Lung (tissue), 11 donors: ENCODE measurements at regions not wholly inside any gene's neighbourhood (a gene's known extent, or its start where the extent isn't known, plus 50 kb on each side); places are given as distances from the start of the nearest gene placed in this dataset.

Experiments used
- ATAC-seq: fragments of 200-7000 bp; cut with Tn5 transposase; one replicate; pipeline ENCODE4 v1.9.1; 2020; ENCODE audit warnings: moderate number of reproducible peaks; ENCODE audit not compliant: insufficient read depth, low FRiP score
- DNase-seq, 3 donors: peaks; one replicate each; pipeline ENCODE4 v3.0.0-alpha.2; 2013 to 2017
- H3K27ac ChIP-seq, 2 donors: one replicate each; pipeline ENCODE4 v1.5.1; 2013; ENCODE audit warnings: mild to moderate bottlenecking in 2 of 2, moderate library complexity in 2 of 2, control low read depth in 1 of 2, inconsistent platforms in 1 of 2, low read depth in 1 of 2, low read length in 1 of 2
- H3K27me3 ChIP-seq, 3 donors: one replicate each; pipeline ENCODE4 v1.5.1; 2013; ENCODE audit warnings: low read length in 2 of 3; ENCODE audit not compliant: control insufficient read depth in 3 of 3, insufficient read depth in 3 of 3
- H3K36me3 ChIP-seq, 4 donors: one replicate each; pipeline ENCODE4 v1.5.1; 2013; ENCODE audit warnings: low read length in 4 of 4, mild to moderate bottlenecking in 1 of 4, moderate library complexity in 1 of 4; ENCODE audit not compliant: control insufficient read depth in 4 of 4, insufficient read depth in 4 of 4
- H3K4me1 ChIP-seq, 5 donors: one replicate each; pipeline ENCODE4 v1.5.1; 2013; ENCODE audit warnings: low read length in 5 of 5, mild to moderate bottlenecking in 2 of 5, moderate library complexity in 1 of 5; ENCODE audit not compliant: control insufficient read depth in 5 of 5, insufficient read depth in 5 of 5
- H3K4me3 ChIP-seq: one replicate; pipeline ENCODE4 v1.5.1; 2013; ENCODE audit warnings: mild to moderate bottlenecking, control low read depth, moderate library complexity
- H3K9ac ChIP-seq, 2 donors: one replicate each; pipeline ENCODE4 v1.5.1; 2013; ENCODE audit warnings: low read length in 2 of 2, control low read depth in 1 of 2; ENCODE audit not compliant: insufficient read depth in 1 of 2
- H3K9me3 ChIP-seq, 4 donors: one replicate each; pipeline ENCODE4 v1.5.1; 2013; ENCODE audit warnings: low read length in 3 of 4, mild to moderate bottlenecking in 1 of 4, moderate library complexity in 1 of 4; ENCODE audit not compliant: control insufficient read depth in 4 of 4, insufficient read depth in 3 of 4
- WGBS, 2 donors: extraction: QIAGEN DNeasy Blood & Tissue Kit; methylation state at CpG; one replicate each; pipeline ENCODE4 v1.1.7; 2013; 5-methylcytosine and 5-hydroxymethylcytosine counted together
- TF ChIP-seq, protein P1 (sequence below): IDR thresholded peaks from 2 replicates; pipeline ENCODE4 v1.5.1; 2012; ENCODE audit warnings: mild to moderate bottlenecking; ENCODE audit errors: control extremely low read depth, extremely low read depth
- donor health status: control.
- donor health status: control.
- donor health status: Bipolar disorder and iron deficiency.
- donor health status: healthy.
- donor health status: DM: yes; HTN: yes; CAD: no.

DNA sequence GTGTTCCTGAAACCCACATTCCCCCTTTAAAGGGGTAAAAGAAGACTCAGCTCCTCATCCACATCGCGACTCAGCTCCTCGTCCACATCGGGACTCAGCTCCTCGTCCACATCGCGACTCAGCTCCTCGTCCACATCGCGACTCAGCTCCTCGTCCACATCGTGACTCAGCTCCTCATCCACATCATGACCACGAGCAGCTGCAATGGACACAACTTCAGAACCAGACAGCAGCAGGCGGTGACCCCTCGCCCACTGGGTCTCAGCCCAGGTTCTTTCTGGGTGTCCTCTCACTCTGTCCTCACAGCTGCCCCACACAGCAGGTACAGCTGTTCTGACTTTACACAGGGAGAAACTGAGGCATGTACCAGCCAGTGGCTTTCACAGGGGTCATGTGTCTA is 163.5 kb upstream of the SALL3 start:
- no peaks in the 10 kb centered on the region for H3K4me1 ChIP-seq
- no peak for ATAC-seq
- no peaks in the 10 kb centered on the region for H3K36me3 ChIP-seq
- no peak overlapping the region for H3K27ac ChIP-seq
- H3K27me3 ChIP-seq = peaks cover 0 to 14% (median 8%) of the 10 kb centered on the region in 3 donors
- DNase-seq = no peak
- H3K9me3 ChIP-seq = no peaks in the 10 kb centered on the region
- H3K4me3 ChIP-seq = no peak overlapping the region
- WGBS, 2 donors = 90 to 93% methylated on average over 15 of the region's 15 CpGs
- TF ChIP-seq, protein P1, sequence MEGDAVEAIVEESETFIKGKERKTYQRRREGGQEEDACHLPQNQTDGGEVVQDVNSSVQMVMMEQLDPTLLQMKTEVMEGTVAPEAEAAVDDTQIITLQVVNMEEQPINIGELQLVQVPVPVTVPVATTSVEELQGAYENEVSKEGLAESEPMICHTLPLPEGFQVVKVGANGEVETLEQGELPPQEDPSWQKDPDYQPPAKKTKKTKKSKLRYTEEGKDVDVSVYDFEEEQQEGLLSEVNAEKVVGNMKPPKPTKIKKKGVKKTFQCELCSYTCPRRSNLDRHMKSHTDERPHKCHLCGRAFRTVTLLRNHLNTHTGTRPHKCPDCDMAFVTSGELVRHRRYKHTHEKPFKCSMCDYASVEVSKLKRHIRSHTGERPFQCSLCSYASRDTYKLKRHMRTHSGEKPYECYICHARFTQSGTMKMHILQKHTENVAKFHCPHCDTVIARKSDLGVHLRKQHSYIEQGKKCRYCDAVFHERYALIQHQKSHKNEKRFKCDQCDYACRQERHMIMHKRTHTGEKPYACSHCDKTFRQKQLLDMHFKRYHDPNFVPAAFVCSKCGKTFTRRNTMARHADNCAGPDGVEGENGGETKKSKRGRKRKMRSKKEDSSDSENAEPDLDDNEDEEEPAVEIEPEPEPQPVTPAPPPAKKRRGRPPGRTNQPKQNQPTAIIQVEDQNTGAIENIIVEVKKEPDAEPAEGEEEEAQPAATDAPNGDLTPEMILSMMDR = no peak
- no peak overlapping the region for H3K9ac ChIP-seq

DNA sequence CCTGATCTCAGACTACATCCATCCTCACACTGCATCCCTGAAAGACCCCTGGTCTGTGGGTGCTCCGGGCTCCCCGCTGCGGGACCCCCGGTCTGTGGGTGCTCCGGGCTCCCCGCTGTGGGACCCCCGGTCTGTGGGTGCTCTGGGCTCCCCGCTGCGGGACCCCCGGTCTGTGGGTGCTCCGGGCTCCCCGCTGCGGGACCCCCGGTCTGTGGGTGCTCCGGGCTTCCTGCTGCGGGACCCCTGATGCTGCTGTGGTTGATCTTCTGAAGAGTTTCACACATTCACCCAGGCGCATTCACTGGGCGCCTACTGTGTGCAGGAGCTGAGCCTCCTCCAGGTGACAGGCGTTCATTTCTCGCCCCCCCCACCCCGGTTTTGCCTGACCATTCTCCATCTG is 162.7 kb upstream of the SALL3 start:
- no peaks in the 10 kb centered on the region for H3K4me1 ChIP-seq
- no peaks in the 10 kb centered on the region for H3K36me3 ChIP-seq
- no peaks in the 10 kb centered on the region for H3K9me3 ChIP-seq
- H3K27ac ChIP-seq = no peak overlapping the region
- ATAC-seq (no peak), DNase-seq (no peak)
- no peak overlapping the region for H3K4me3 ChIP-seq
- WGBS, 2 donors = 92 to 93% methylated on average over 17 to 21 of the region's 21 CpGs
- TF ChIP-seq, protein P1 = no peak
- H3K27me3 ChIP-seq = peaks cover 0 to 18% (median 11%) of the 10 kb centered on the region in 3 donors
- H3K9ac ChIP-seq = no peak overlapping the region

DNA sequence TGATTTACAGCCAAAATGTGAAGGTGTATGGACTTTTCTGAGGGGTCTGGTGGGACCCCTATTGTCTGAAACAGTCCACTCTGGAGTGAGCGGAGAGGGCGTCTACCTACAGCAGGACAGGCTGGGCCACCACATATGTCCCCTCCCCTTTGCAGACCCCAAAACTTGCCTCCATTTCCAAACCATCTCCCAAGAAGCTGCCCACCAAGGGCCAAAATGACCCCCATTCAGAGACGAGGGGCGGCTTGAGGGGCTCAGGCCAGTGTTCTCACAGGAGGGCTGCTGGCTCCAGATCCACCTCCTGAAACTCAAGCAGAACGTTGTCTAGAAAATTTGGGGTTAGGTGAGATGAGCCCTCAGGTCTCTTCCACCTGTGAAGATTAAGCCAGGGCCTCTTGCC is 161.1 kb upstream of the SALL3 start:
- H3K27ac ChIP-seq = no peak overlapping the region
- ATAC-seq (no peak), DNase-seq (no peak)
- H3K27me3 ChIP-seq = peaks cover 0 to 18% (median 16%) of the 10 kb centered on the region in 3 donors
- 90 to 96% methylated on average over 5 of the region's 5 CpGs for WGBS, 2 donors
- H3K4me1 ChIP-seq = no peaks in the 10 kb centered on the region
- TF ChIP-seq, protein P1 = no peak
- no peak overlapping the region for H3K9ac ChIP-seq
- H3K4me3 ChIP-seq = no peak overlapping the region
- no peaks in the 10 kb centered on the region for H3K36me3 ChIP-seq
- H3K9me3 ChIP-seq = peaks cover 0 to 3% (median 0%) of the 10 kb centered on the region in 4 donors

DNA sequence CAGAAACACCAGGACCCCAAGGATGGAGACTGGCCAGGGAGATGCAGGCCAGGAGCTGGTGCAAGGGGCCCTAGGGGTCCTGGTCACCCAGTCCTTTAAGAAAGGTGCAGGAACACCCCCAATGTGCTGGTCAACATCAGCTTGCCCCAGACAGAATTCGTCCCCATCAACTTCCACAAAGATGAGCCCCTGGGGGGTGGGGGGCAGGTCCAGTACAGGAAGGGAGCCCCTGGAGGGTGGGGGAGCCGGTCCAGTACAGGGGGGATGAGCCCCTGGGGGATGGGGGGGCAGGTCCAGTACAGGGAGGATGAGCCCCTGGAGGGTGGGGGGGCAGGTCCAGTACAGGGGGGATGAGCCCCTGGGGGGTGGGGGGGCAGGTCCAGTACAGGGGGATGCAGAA is 160.7 kb upstream of the SALL3 start:
- DNase-seq (no peak), ATAC-seq (no peak)
- WGBS, 2 donors = 77 to 92% methylated on average over 2 of the region's 2 CpGs
- no peaks in the 10 kb centered on the region for H3K4me1 ChIP-seq
- H3K36me3 ChIP-seq = no peaks in the 10 kb centered on the region
- H3K27me3 ChIP-seq = peaks cover 0 to 18% (median 15%) of the 10 kb centered on the region in 3 donors
- H3K9ac ChIP-seq = no peak overlapping the region
- H3K27ac ChIP-seq = no peak overlapping the region
- TF ChIP-seq, protein P1 = no peak
- H3K9me3 ChIP-seq = peaks cover 0 to 3% (median 0%) of the 10 kb centered on the region in 4 donors
- no peak overlapping the region for H3K4me3 ChIP-seq
